ENCODE measurements at regions not wholly inside any gene's neighbourhood (a gene's known extent, or its start where the extent isn't known, plus 50 kb on each side); places are given as distances from the start of the nearest gene placed in this dataset.
"Not testable (repeated sequence)": the region's sequence is repeated elsewhere in the genome, so short reads cannot be mapped to it uniquely, and the experiment has no call there.

GRCh38 chr12:108421082-108421481 lies 82.0 kb upstream of the CMKLR1 start:
- not testable (repeated sequence) for DNase-seq

- DNase-seq: not testable (repeated sequence)
Observed at GRCh38 chr12:108420421-108420820, 81.3 kb upstream of the CMKLR1 start.

GRCh38 chr12:108419949-108420348 lies 80.8 kb upstream of the CMKLR1 start:
- no peak for DNase-seq

GRCh38 chr12:108418164-108418890 lies 79.2 kb upstream of the CMKLR1 start:
- DNase-seq: no peak

GRCh38 chr12:108414021-108414420 lies 74.9 kb upstream of the CMKLR1 start:
- DNase-seq: no peak

GRCh38 chr12:108410689-108411088 lies 71.6 kb upstream of the CMKLR1 start:
- DNase-seq: no peak

GRCh38 chr12:108409481-108409880 lies 70.4 kb upstream of the CMKLR1 start:
- DNase-seq: no peak

- no peak for DNase-seq
Observed at GRCh38 chr12:108403952-108404351, 64.8 kb upstream of the CMKLR1 start.

- no peak for DNase-seq
Observed at GRCh38 chr12:108401964-108402363, 62.9 kb upstream of the CMKLR1 start.

GRCh38 chr12:108400900-108401480 lies 61.9 kb upstream of the CMKLR1 start:
- DNase-seq: no peak

GRCh38 chr12:108400481-108400880 lies 61.4 kb upstream of the CMKLR1 start:
- DNase-seq: no peak

- DNase-seq: no peak
Observed at GRCh38 chr12:108400056-108400455, 60.9 kb upstream of the CMKLR1 start.

- no peak for DNase-seq
Observed at GRCh38 chr12:108399514-108399913, 60.4 kb upstream of the CMKLR1 start.

GRCh38 chr12:108394196-108394595 lies 55.1 kb upstream of the CMKLR1 start:
- DNase-seq: no peak

- DNase-seq: no peak
Observed at GRCh38 chr12:108392284-108392683, 53.2 kb upstream of the CMKLR1 start.

- peak; percentile 19 for DNase-seq
Observed at GRCh38 chr12:108390495-108391203, 51.5 kb upstream of the CMKLR1 start.

- DNase-seq: no peak
Observed at GRCh38 chr12:108389544-108389943, 50.4 kb upstream of the CMKLR1 start.

All from NCI-H146 (cell line).